GM12891 (cell line): ENCODE measurements at regions not wholly inside any gene's neighbourhood (a gene's known extent, or its start where the extent isn't known, plus 50 kb on each side); places are given as distances from the start of the nearest gene placed in this dataset.

Experiments used
- PAX5 ChIP-seq: IDR thresholded peaks from 2 replicates; pipeline ENCODE4 v1.6.1; 2011; ENCODE audit warnings: low read length, moderate library complexity, mild to moderate bottlenecking; ENCODE audit not compliant: insufficient read depth, severe bottlenecking
- POLR2A ChIP-seq: IDR thresholded peaks from 2 replicates; pipeline ENCODE4 v1.6.1; 2011; ENCODE audit warnings: low read depth, low read length, control low read depth
- POLR2AphosphoS5 ChIP-seq: IDR thresholded peaks from 2 replicates; pipeline ENCODE4 v1.6.1; 2011; ENCODE audit warnings: low read depth, low read length, control low read depth
- SPI1 ChIP-seq: IDR thresholded peaks from 2 replicates; pipeline ENCODE4 v1.6.1; 2011; ENCODE audit warnings: low read depth, low read length, control low read depth
- TAF1 ChIP-seq: IDR thresholded peaks from 2 replicates; pipeline ENCODE4 v1.6.1; 2011; ENCODE audit warnings: low read depth, low read length, control low read depth

DNA sequence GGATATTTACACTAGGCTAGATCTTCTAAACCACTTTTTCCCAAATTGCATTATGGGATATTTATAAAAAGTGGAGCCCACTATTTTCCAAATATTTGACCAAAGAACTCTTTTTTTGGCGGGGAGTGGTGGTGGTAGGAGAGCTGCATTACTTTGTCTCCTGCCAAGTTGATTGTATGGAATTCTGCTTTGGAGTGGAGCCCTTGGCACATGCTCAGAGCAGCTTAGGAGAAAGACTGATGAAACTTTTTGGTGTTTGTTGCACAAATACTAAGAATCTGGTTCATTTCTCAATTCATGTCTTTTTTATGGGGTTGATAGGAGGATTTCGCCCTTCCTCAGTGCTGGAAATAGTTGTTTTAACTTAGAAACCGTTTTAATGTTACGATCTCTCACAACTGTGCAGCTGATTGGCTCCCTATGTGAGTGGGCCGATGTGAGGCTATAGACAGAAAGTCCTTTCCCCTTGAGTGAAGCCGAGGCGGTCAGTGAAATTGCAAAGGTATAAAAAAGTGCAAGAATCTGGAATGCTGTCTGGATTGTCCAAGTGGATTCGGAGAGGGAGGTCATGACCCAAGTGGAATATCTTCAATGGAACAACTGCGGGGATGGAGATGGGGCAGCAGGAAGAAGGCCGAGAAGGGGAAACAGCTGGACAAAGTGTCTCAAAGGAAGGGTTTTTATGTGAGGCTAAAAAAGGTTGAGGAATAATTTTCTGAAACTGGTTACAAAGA is 415.9 kb downstream of the FGF9 start:
- no peak for TF ChIP-seq POLR2A
- TF ChIP-seq POLR2AphosphoS5, result no peak
- TF ChIP-seq TAF1, result no peak
- TF ChIP-seq SPI1, result no peak
- TF ChIP-seq PAX5, result no peak
